ENCODE measurements at regions not wholly inside any gene's neighbourhood (a gene's known extent, or its start where the extent isn't known, plus 50 kb on each side); places are given as distances from the start of the nearest gene placed in this dataset.
A peak's percentile ranks its signal among the peaks of the same experiment; 100 is the strongest.

DNA sequence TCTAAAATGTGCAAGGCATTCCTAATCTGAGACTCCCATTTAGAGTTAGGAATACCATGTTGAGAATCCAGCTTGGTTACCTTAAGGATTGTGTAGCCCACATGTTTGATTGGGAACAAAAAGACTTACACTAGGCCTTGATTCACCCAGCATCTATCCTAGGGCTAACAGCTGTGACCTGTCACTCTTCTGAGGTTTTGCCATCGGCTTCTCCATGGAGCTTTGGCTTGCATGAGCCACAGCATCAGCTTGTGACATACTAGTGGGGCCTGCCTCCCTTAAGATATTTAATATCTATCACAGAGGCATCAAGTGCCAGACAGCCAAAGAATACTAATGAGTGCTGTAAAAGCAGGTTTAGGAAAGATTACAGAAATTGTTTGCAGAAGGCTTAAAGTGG is 241.3 kb upstream of the UBE2E3 start:
- DNase-seq (ENCODE audit: low read depth): no peak

DNA sequence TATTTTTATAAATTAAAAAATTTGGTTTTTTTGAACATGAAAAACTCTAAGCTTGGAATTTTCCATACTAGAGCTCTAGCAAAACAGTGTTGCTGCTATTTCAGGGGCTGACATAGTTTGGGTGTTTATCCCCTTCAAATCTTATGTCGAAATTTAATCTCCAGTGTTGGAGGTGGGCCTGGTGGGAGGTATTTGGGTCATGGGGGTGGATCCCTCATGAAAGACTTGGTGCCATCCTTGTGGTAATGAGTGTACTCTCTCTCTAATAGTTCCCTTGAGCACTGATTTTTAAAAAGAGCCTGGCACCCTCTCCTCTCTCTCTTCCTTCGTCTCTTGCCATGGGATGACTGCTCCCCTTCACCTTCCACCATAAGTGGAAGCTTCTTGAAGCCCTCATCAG is 244.6 kb upstream of the UBE2E3 start:
- DNase-seq (ENCODE audit: low read depth): no peak

- DNase-seq (ENCODE audit: low read depth): no peak
Observed at GRCh38 chr2:180734382-180734781, 246.0 kb upstream of the UBE2E3 start.

DNA sequence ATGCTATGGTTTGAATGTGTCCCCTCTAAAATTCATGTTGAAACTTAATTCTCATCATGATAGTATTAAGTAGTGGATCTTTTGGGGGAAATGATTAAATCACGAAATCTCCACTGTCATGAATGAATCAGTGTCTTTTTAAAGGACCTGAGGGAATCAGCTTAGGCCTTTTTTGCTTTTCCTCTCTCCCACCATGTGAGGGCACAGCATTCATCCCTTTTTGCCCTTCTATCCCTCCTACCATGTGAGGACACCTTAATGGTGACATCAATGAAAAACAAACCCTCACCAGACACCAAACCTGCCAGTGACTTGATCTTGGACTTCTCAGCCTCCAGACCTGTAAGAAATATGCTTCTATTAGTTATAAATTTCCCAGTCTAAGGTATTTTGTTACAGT is 247.1 kb upstream of the UBE2E3 start:
- no peak for DNase-seq (ENCODE audit: low read depth)

DNA sequence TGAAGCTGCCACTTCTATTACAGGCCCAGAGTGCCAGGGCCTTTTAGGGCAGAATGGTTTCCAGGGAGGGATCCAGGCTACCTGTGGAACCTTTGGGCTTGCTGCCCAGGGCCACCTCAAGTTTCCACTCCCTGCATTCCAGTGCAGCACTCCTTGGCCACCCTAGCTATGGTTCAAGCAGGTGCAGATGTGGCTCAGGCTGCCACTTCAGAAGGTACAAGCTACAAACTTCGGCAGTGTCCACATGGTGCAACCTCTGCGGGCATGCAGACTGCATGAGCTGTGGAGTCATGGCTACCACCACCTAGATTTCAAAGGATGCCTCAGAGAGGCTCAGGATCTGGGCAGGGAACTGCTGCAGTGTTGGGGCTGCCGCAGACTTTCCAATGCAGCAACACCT is 248.1 kb upstream of the UBE2E3 start:
- no peak for DNase-seq (ENCODE audit: low read depth)

- DNase-seq (ENCODE audit: low read depth): peak; percentile 16
Observed at GRCh38 chr2:180730976-180731375, 249.4 kb upstream of the UBE2E3 start.

DNA sequence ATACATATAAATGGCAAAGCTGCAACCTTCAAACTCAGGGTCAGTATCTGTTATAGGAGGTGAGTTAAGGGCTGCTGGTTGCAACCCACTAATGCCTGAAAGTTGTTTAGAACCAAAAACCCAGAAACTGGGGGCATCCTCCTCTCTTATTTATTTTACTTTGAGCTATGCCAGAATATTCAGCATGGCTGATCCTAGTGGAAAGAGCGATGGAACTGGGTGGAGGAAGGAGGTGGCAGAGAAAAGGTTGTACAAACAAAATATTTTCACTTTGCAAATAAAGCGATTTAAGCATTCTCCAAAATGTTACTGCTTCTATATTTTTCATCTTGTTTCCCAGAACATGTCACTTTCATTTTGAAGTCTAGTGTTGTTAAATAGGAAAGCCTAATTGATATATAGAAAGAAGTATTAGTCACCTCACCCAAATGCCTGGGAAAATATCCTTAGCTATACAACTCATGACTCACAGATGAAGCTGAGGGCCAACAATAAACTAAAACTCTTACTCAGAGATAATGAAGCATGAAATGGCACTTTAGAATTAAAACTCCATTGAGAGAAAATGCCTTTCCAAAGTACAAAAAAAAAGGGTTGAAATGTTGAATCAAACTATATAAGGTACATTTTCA is 251.4 kb upstream of the UBE2E3 start:
- DNase-seq (ENCODE audit: low read depth): peak; percentile 94

GRCh38 chr2:180723712-180724111 is 256.7 kb upstream of the UBE2E3 start:
- no peak for DNase-seq (ENCODE audit: low read depth)

DNA sequence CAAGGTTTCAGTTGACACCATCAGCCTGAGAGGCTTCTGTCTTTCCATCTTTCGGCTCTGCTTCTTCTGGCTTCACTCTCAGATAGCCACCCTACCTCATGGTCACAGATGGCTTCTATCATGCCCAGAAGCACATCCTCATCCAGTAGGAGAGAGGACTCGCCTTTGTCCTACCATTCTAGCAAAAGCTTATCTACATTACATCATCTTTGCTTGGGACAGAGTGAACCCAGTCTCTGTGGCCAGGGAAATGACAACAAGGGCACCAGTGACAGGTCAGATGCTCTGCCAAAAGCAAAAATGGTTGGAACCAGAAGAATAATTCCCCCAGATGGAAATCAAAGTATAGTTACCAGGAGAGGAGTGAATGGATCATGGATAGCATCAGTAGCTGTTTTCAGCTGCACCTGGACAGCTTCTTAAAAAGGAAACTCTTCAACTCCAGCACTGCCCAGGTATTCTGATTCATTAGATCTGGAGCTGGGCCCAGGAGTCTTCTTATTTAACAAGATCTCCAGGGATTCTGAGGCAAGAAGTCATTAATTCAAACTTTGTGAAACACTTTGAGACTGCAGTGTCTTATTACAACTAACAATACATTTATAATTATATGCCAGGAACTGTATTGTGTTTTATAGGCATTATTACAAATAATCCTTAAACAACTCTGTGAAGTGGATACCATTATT is 257.7 kb upstream of the UBE2E3 start:
- DNase-seq (ENCODE audit: low read depth): peak; percentile 74

DNA sequence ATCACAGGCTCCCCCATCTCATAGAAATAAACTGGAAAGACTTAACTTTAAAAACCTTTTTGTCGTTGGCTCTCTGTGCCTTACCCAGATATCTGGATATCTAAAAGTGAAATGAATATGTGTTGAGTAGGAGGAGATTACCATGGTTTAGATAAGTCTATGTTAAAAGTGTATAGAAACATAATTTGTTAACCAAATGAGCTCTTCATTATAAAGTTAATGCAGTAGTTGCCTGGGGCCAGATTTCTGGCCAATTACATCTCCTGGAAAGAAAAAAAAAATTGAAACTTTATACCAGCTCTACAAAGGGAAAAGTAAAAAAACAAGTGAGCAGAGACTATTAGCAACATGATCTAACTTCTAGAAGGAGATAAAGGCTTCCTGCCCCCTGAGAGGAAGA is 259.6 kb upstream of the UBE2E3 start:
- no peak for DNase-seq (ENCODE audit: low read depth)

DNA sequence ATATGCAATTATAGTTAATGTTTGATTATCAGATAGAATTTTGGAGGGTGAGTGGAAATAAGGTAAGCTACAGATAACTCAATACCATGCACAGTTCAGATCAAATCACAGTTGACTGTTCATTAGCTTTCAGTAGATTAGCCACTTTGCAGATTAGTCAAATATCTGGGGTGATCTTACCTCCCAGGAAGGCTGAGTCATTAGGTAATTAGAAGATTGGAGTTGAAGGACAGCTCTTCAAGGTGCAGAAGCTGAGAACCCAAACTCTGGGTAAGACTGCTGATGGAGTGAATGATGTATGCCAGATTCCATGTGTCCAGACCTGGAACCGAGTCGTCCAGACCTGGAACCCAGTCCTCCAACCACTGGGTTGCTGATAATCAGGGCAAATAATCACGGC is 262.8 kb upstream of the UBE2E3 start:
- DNase-seq (ENCODE audit: low read depth): no peak

DNA sequence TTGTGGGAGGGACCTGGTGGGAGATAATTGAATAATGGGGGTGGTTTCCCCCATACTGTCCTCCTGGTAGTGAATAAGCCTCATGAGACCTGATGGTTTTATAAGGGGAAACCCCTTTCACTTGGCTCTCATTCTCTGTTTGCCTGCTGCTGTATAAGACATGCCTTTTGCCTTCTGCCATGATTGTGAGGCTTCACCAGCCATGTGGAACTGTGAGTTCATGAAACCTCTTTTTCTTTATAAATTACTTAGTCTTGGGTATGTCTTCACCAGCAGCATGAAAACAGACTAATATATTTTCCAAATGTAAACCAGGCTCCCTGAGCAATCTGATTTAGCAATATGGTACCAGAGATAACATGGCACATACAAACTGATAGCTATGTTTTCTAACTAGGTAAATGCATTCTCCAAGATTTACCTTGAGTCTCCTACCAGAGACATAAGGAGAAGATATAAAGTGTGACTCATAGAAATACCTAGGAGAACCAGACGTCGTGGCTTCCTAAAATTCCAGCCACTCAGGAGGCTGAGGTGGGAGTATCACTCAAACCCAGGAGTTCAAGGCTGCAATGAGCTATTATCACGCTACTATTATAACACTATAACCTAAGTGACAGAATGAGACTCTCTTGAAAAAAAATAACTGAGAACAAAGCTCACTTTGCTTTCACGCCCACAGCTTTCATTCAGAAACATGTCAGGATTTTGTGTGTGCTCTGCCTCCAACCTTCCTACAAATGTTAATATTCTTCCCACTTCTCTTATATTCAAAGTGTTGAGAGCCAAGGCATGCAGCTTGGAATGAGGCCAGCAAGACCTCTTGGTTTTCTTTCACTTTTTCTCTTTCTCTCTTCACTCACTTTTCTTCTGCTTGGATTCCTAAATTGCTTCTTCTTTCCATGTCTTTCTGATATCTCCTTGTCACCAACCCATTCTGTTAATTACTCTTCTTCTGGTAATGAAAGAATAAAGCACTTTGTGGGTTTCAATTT is 263.9 kb upstream of the UBE2E3 start:
- DNase-seq (ENCODE audit: low read depth): no peak

DNA sequence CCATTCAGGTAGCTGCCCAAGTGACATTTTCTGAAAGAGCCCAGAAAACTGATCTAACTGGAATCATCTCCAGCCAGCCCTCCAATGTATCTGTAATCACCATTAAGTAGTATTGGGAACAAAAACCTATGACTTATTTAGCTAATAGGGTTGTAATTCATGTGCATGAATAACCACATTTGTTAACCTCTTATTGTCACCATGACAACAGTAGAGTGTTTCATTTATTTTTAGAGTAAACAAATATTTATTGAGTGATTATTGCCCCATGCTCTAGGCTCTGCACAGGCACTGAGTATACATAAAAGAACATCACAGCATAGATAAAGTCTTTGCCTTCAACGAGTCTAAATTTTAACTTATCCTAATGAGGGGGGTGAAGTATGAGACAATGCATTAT is 265.4 kb upstream of the UBE2E3 start:
- DNase-seq (ENCODE audit: low read depth): no peak

DNA sequence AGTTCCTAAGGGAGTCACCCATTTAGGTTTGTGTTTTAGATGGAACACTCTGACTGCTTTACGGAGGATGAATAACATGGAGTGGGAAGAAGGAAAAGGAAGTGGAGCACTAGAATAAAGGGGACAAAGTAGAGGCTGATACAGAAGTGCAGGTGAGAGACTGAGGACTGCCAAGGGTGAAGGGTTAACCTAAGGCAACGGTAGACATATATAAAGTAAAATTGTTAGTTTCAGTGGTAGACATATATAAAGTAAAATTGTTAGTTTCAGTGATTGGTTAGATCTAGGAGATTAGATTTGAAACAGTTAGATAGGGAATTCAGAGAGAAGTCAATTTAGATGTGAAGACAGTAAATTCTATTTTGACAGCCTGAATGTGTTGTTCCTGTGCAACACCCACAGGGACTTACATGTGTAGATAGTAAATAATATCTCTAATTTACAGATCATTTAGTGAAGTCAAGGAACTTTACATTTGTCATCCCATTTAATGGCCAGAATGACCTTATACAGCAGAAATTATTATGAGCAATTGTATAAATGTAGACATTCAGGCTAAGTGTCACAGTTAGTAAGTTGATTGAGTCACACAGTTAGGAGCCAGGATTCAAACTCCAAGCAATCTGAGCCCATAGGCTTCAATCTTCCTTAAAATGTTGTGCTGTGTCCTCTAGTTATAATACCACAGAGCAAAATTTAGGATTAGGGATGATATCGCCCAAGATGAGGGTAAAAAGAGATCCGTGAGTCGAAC is 270.8 kb upstream of the UBE2E3 start:
- DNase-seq (ENCODE audit: low read depth): no peak

GRCh38 chr2:180707884-180708205 is 272.6 kb upstream of the UBE2E3 start:
- peak; percentile 75 for DNase-seq (ENCODE audit: low read depth)

GRCh38 chr2:180707175-180707883 is 273.1 kb upstream of the UBE2E3 start:
- no peak for DNase-seq (ENCODE audit: low read depth)

DNA sequence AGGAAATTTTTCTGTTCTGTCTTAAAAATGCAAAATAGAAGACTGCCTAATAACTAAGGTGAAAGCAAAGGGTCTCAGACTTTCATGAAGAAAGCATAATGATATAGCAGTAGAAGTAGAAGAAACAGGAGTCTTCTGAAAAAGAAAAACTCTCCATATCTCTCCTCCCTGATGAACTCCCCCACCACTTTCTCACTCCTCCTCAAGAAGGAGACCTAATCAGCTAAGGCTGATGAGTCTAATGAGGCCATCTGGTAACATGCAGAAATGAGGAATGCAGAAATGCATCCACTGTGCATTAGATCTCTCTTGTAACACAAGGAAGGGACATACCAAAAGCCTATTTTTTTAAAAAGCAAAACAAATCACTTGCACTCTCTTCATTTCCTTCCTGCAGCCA is 273.7 kb upstream of the UBE2E3 start:
- DNase-seq (ENCODE audit: low read depth): peak; percentile 45

- no peak for DNase-seq (ENCODE audit: low read depth)
Observed at GRCh38 chr2:180705551-180705950, 274.9 kb upstream of the UBE2E3 start.

- DNase-seq (ENCODE audit: low read depth): peak; percentile 33
Observed at GRCh38 chr2:180705122-180705521, 275.3 kb upstream of the UBE2E3 start.

GRCh38 chr2:180699657-180700361 is 280.6 kb upstream of the UBE2E3 start:
- DNase-seq (ENCODE audit: low read depth): no peak

GRCh38 chr2:180698668-180699067 is 281.7 kb upstream of the UBE2E3 start:
- DNase-seq (ENCODE audit: low read depth): no peak
